Panc1 (cell line): ENCODE measurements at regions not wholly inside any gene's neighbourhood (a gene's known extent, or its start where the extent isn't known, plus 50 kb on each side); places are given as distances from the start of the nearest gene placed in this dataset.

ENCODE experiments used
- CTCF ChIP-seq: fragments of 450-650 bp; IDR thresholded peaks from 2 replicates; pipeline ENCODE4 v1.5.1; 2017; ENCODE audit warnings: mild to moderate bottlenecking
- SIN3A ChIP-seq: IDR thresholded peaks from 2 replicates; pipeline ENCODE4 v1.6.1; 2012; ENCODE audit warnings: low read depth, mild to moderate bottlenecking, low read length, moderate library complexity, borderline replicate concordance; ENCODE audit not compliant: insufficient read depth

- TF ChIP-seq CTCF (no peak), SIN3A (no peak)
These were observed 67.1 kb upstream of the CTDP1 start for GRCh38 chr18:79612291-79613108.
